Mesendoderm (in vitro differentiated cells): ENCODE measurements at regions not wholly inside any gene's neighbourhood (a gene's known extent, or its start where the extent isn't known, plus 50 kb on each side); places are given as distances from the start of the nearest gene placed in this dataset.

ENCODE experiments used
- DNase-seq: peaks from one replicate; pipeline ENCODE4 v3.0.0; 2013
- H2AK5ac ChIP-seq: 2 replicates; pipeline ENCODE4 v1.6.1; 2013; ENCODE audit warnings: low read length, inconsistent platforms
- H2BK120ac ChIP-seq: 2 replicates; pipeline ENCODE4 v1.6.1; 2013; ENCODE audit warnings: low read depth, mild to moderate bottlenecking, low read length, moderate library complexity, mixed read lengths
- H2BK15ac ChIP-seq: replicated peaks from 2 replicates; pipeline ENCODE4 v1.6.1; 2013; ENCODE audit warnings: low read depth, mild to moderate bottlenecking, moderate library complexity
- H2BK5ac ChIP-seq: 2 replicates; pipeline ENCODE4 v1.6.1; 2013; ENCODE audit warnings: low read length, inconsistent platforms
- H3K18ac ChIP-seq: 2 replicates; pipeline ENCODE4 v1.6.1; 2013; ENCODE audit warnings: mild to moderate bottlenecking, low read length, mixed read lengths
- H3K23ac ChIP-seq: one replicate; pipeline ENCODE4 v1.6.1; 2013; ENCODE audit warnings: low read length
- H3K27ac ChIP-seq: 2 replicates; pipeline ENCODE4 v1.5.1; 2013; ENCODE audit warnings: low read depth, mild to moderate bottlenecking, inconsistent platforms, low read length, moderate library complexity
- H3K27me3 ChIP-seq: 2 replicates; pipeline ENCODE4 v1.6.1; 2013; ENCODE audit warnings: low read length, control low read depth, mild to moderate bottlenecking, inconsistent platforms; ENCODE audit not compliant: insufficient read depth, poor library complexity
- H3K36me3 ChIP-seq: 2 replicates; pipeline ENCODE4 v1.6.1; 2013; ENCODE audit warnings: low read length, inconsistent platforms; ENCODE audit not compliant: control insufficient read depth, insufficient read depth
- H3K4ac ChIP-seq: one replicate; pipeline ENCODE4 v1.6.1; 2013; ENCODE audit warnings: low read depth, mild to moderate bottlenecking, low read length, moderate library complexity
- H3K4me1 ChIP-seq: 2 replicates; pipeline ENCODE4 v1.6.1; 2013; ENCODE audit warnings: low read depth, low read length, inconsistent platforms; ENCODE audit not compliant: control insufficient read depth
- H3K4me2 ChIP-seq: 2 replicates; pipeline ENCODE4 v1.6.1; 2013; ENCODE audit warnings: low read length
- H3K4me3 ChIP-seq: 2 replicates; pipeline ENCODE4 v1.5.1; 2013; ENCODE audit warnings: mild to moderate bottlenecking, low read length
- H3K56ac ChIP-seq: one replicate; pipeline ENCODE4 v1.6.1; 2013; ENCODE audit warnings: low read length
- H3K79me1 ChIP-seq: 2 replicates; pipeline ENCODE4 v1.6.1; 2013; ENCODE audit warnings: low read length, inconsistent platforms
- H3K79me2 ChIP-seq: 2 replicates; pipeline ENCODE4 v1.6.1; 2013; ENCODE audit warnings: mild to moderate bottlenecking, low read length; ENCODE audit not compliant: control insufficient read depth, insufficient read depth
- H3K9ac ChIP-seq: 2 replicates; pipeline ENCODE4 v1.6.1; 2013; ENCODE audit warnings: low read length, inconsistent platforms
- H4K5ac ChIP-seq: one replicate; pipeline ENCODE4 v1.6.1; 2013; ENCODE audit warnings: low read length
- H4K8ac ChIP-seq: one replicate; pipeline ENCODE4 v1.6.1; 2013; ENCODE audit warnings: low read depth, mild to moderate bottlenecking, control low read depth, low read length, moderate library complexity
- WGBS: extraction: QIAGEN DNeasy Blood & Tissue Kit; methylation state at CpG from one replicate; pipeline ENCODE4 v1.1.7; 2013; ENCODE audit warnings: low lambda C conversion rate, missing lambda C conversion rate; ENCODE audit not compliant: insufficient coverage; ENCODE audit errors: extremely low coverage; 5-methylcytosine and 5-hydroxymethylcytosine counted together

- H3K4me1 ChIP-seq: no peaks in the 10 kb centered on the region
- no peak overlapping the region for H3K9ac ChIP-seq
- no peak overlapping the region for H2BK5ac ChIP-seq
- no peak overlapping the region for H2AK5ac ChIP-seq
- H3K18ac ChIP-seq: no peak overlapping the region
- WGBS: no CpG with 5 or more reads among the region's 13 CpGs
- no peak overlapping the region for H3K23ac ChIP-seq
- no peak overlapping the region for H4K8ac ChIP-seq
- H2BK120ac ChIP-seq: no peak overlapping the region
- no peaks in the 10 kb centered on the region for H3K36me3 ChIP-seq
- H2BK15ac ChIP-seq: no peak overlapping the region
- peak; percentile 33 for DNase-seq
- no peak overlapping the region for H3K56ac ChIP-seq
- no peak overlapping the region for H4K5ac ChIP-seq
- no peak overlapping the region for H3K27ac ChIP-seq
- H3K4me2 ChIP-seq: no peak overlapping the region
- no peaks in the 10 kb centered on the region for H3K79me2 ChIP-seq
- no peak overlapping the region for H3K4me3 ChIP-seq
- no peaks in the 10 kb centered on the region for H3K79me1 ChIP-seq
- no peak overlapping the region for H3K4ac ChIP-seq
- no peaks in the 10 kb centered on the region for H3K27me3 ChIP-seq
These were observed 59.6 kb upstream of the ENPP7 start for GRCh38 chr17:79671085-79671694.

- Histone ChIP-seq H2BK15ac (no peak overlapping the region), H3K4me2 (no peak overlapping the region), H3K23ac (no peak overlapping the region), H3K27ac (no peak overlapping the region), H3K4me1 (no peaks in the 10 kb centered on the region), H3K79me1 (no peaks in the 10 kb centered on the region), H4K5ac (no peak overlapping the region), H2BK5ac (no peak overlapping the region), H2AK5ac (no peak overlapping the region), H3K4me3 (no peak overlapping the region), H3K56ac (no peak overlapping the region), H2BK120ac (no peak overlapping the region), H3K4ac (no peak overlapping the region), H3K79me2 (no peaks in the 10 kb centered on the region), H3K27me3 (no peaks in the 10 kb centered on the region), H3K36me3 (no peaks in the 10 kb centered on the region), H3K18ac (no peak overlapping the region), H4K8ac (no peak overlapping the region), H3K9ac (no peak overlapping the region)
- no CpG with 5 or more reads among the region's 15 CpGs for WGBS
- DNase-seq: no peak
These were observed 59.8 kb upstream of the RBFOX3 start for GRCh38 chr17:79670537-79671084.

GRCh38 chr17:79669861-79670260 lies 59.0 kb upstream of the RBFOX3 start:
- Histone ChIP-seq H3K9ac (no peak overlapping the region), H3K79me2 (no peaks in the 10 kb centered on the region), H3K27ac (no peak overlapping the region), H3K4me1 (no peaks in the 10 kb centered on the region), H3K4me2 (no peak overlapping the region), H3K27me3 (no peaks in the 10 kb centered on the region), H3K23ac (no peak overlapping the region), H3K4ac (no peak overlapping the region), H3K36me3 (no peaks in the 10 kb centered on the region), H4K5ac (no peak overlapping the region), H3K4me3 (no peak overlapping the region), H2BK15ac (no peak overlapping the region), H2AK5ac (no peak overlapping the region), H3K56ac (no peak overlapping the region), H3K18ac (no peak overlapping the region), H4K8ac (no peak overlapping the region), H2BK5ac (no peak overlapping the region), H3K79me1 (no peaks in the 10 kb centered on the region), H2BK120ac (no peak overlapping the region)
- DNase-seq: no peak
- WGBS: no CpG with 5 or more reads among the region's 4 CpGs

DNA sequence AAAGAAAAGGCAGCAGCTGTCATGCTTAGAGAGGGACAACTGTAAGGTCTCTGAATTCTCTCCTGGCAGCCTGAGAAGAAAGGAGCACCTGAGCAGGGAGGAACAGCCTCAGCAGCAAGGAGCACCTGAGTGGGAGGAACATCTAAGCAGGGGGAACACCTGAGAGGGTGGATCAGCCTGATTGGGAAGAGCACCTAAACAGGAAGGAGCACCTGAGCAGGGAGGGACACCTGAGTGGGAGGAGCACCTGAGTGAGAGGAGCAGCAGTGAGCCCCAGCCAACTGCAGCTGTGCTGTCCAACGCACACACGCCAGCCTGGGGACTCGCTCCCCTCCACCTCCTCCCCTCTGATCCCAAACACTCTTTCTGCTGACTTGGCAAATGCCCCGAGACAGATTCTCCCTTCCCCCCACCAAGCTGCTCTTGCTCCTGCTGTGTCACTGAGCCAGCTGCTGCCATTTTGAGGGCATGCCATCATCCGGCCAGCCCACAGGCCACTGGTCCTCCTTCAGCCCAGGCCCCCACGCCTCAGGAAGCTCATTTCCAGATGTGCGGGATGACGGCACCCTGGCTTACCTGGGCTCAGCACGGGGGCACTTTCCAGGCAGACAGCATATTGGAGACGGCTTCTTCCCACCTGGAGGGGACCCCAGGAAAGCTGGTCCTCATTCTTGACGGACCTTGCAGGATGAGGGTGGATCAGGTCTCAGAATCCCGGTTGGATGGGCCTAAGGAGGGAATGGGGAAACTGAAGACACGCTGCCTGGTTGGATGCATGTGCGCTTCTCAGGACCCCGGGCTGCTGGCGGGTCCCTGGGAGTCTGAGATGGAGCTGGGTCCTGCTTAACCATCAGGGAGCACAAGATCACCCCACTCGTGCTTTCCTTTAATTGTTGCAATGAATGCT lies 57.7 kb upstream of the RBFOX3 start:
- Histone ChIP-seq H2AK5ac (no peak overlapping the region), H3K4me2 (no peak overlapping the region), H4K5ac (no peak overlapping the region), H3K27me3 (no peaks in the 10 kb centered on the region), H3K23ac (no peak overlapping the region), H3K4me1 (no peaks in the 10 kb centered on the region), H3K4ac (no peak overlapping the region), H3K79me1 (no peaks in the 10 kb centered on the region), H3K9ac (no peak overlapping the region), H3K27ac (no peak overlapping the region), H3K79me2 (no peaks in the 10 kb centered on the region), H4K8ac (no peak overlapping the region), H3K4me3 (no peak overlapping the region), H2BK5ac (no peak overlapping the region), H2BK120ac (no peak overlapping the region), H3K56ac (no peak overlapping the region), H3K18ac (no peak overlapping the region), H2BK15ac (no peak overlapping the region), H3K36me3 (no peaks in the 10 kb centered on the region)
- DNase-seq: peak; percentile 4
- WGBS: no CpG with 5 or more reads among the region's 17 CpGs

DNA sequence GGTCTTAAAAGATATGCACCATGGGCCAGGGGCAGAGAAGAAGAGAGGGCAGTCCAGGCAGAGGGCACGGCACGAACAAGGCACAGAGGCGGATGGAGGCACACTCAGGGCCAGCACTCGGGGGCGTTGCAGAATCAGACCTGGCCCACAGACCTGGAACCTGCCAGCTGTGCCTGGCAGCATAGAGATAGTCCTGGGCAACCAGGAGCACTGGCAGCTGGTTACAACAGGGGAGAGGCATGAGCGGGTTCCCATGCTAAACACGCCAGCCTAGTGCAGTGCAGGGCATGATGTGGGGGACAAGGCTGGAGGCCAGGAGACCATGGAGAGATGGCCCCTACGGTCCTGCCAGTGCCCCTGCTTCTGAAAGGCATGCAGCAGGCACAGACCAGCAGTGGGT lies 56.9 kb upstream of the RBFOX3 start:
- no peaks in the 10 kb centered on the region for H3K79me1 ChIP-seq
- H3K18ac ChIP-seq: no peak overlapping the region
- no peak overlapping the region for H3K4me3 ChIP-seq
- no peak overlapping the region for H3K23ac ChIP-seq
- H2BK5ac ChIP-seq: no peak overlapping the region
- H3K27me3 ChIP-seq: no peaks in the 10 kb centered on the region
- no peak overlapping the region for H3K4ac ChIP-seq
- H2BK120ac ChIP-seq: no peak overlapping the region
- no peaks in the 10 kb centered on the region for H3K4me1 ChIP-seq
- no peak for DNase-seq
- no peak overlapping the region for H3K4me2 ChIP-seq
- H3K9ac ChIP-seq: no peak overlapping the region
- no peak overlapping the region for H2AK5ac ChIP-seq
- H4K8ac ChIP-seq: no peak overlapping the region
- H4K5ac ChIP-seq: no peak overlapping the region
- WGBS: no CpG with 5 or more reads among the region's 8 CpGs
- H3K27ac ChIP-seq: no peak overlapping the region
- H3K56ac ChIP-seq: no peak overlapping the region
- H2BK15ac ChIP-seq: no peak overlapping the region
- H3K79me2 ChIP-seq: no peaks in the 10 kb centered on the region
- no peaks in the 10 kb centered on the region for H3K36me3 ChIP-seq
